Kidney epithelial cell (primary cell): ENCODE measurements at regions not wholly inside any gene's neighbourhood (a gene's known extent, or its start where the extent isn't known, plus 50 kb on each side); places are given as distances from the start of the nearest gene placed in this dataset.
"Not testable (repeated sequence)": the region's sequence is repeated elsewhere in the genome, so short reads cannot be mapped to it uniquely, and the experiment has no call there.

Experiments used
- DNase-seq: peaks from one replicate; pipeline ENCODE4 v3.0.0-alpha.2; 2010; ENCODE audit warnings: low read depth
- H3K27me3 ChIP-seq: 2 replicates; pipeline ENCODE4 v1.6.0; 2011; ENCODE audit warnings: low read length; ENCODE audit not compliant: control insufficient read depth, insufficient read depth
- H3K36me3 ChIP-seq: 2 replicates; pipeline ENCODE4 v1.5.1; 2011; ENCODE audit warnings: low read length; ENCODE audit not compliant: control insufficient read depth, insufficient read depth
- H3K4me3 ChIP-seq: 2 replicates; pipeline ENCODE4 v1.5.1; 2011; ENCODE audit warnings: low read depth, mild to moderate bottlenecking, control low read depth, low read length
- TF ChIP-seq, protein P1 (sequence below): IDR thresholded peaks from 2 replicates; pipeline ENCODE4 v1.5.1; 2011; ENCODE audit warnings: mild to moderate bottlenecking, moderate library complexity, low read length, control low read depth, inconsistent platforms; ENCODE audit not compliant: insufficient read depth, poor library complexity, severe bottlenecking

DNA sequence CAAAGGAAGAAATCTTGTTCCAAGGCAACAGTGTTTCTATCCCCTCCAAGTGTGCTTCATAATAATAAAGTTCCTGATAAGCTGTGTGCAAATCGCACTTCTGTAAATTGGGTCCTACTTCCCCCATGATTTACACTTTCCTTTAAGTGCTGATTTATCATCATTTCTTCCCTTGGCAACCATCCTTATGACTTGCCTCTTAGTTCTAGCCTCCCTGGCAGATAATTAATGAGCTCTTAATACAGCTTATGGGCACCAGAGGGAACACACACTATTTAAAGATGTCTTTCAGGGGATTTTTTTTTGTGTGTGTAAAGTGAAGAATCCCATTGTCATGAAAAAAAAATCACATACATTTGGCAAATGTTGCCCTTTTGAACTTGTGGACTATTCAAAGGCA, 101.6 kb upstream of the MPHOSPH6 start:
- no peaks in the 10 kb centered on the region for H3K27me3 ChIP-seq
- DNase-seq, result no peak
- no peaks in the 10 kb centered on the region for H3K36me3 ChIP-seq
- TF ChIP-seq, protein P1, sequence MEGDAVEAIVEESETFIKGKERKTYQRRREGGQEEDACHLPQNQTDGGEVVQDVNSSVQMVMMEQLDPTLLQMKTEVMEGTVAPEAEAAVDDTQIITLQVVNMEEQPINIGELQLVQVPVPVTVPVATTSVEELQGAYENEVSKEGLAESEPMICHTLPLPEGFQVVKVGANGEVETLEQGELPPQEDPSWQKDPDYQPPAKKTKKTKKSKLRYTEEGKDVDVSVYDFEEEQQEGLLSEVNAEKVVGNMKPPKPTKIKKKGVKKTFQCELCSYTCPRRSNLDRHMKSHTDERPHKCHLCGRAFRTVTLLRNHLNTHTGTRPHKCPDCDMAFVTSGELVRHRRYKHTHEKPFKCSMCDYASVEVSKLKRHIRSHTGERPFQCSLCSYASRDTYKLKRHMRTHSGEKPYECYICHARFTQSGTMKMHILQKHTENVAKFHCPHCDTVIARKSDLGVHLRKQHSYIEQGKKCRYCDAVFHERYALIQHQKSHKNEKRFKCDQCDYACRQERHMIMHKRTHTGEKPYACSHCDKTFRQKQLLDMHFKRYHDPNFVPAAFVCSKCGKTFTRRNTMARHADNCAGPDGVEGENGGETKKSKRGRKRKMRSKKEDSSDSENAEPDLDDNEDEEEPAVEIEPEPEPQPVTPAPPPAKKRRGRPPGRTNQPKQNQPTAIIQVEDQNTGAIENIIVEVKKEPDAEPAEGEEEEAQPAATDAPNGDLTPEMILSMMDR, result no peak
- H3K4me3 ChIP-seq, result no peak overlapping the region

DNA sequence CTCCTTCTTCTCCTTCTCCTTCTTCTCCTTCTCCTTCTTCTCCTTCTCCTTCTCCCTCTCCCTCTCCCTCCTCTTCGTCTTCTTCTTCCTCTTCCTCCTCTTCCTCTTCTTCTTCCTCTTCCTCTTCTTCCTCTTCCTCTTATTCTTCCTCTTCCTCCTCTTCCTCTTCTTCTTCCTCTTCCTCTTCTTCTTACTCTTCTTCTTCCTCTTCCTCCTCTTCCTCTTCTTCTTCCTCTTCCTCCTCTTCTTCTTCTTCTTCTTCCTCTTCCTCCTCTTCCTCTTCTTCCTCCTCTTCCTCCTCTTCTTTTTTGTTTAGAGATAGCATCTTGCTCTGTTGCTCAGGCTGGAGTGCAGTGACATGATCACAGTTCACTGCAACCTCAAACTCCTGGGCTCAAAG, 97.7 kb upstream of the MPHOSPH6 start:
- not testable (repeated sequence) for DNase-seq, H3K27me3 ChIP-seq, H3K36me3 ChIP-seq, H3K4me3 ChIP-seq

DNA sequence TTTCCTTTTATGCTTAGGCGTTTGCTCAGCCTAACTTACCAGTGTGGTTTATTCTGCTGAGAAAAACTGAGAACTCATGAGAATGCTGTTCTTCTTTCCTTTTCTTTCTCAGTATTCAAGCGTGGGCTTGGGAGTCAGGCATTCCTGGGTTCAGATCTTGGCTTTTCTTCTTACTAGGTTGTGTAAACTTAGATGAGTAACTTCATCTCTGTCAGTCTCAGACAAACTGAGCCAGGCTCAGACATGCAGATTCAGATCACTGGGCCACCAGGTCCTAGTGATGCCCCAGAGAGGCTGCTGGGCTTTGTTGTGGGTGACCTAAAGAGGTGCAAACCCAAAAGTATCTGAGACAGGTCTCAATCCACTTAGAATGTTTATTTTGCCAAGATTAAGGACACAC, 95.8 kb upstream of the MPHOSPH6 start:
- Histone ChIP-seq H3K36me3 (no peaks in the 10 kb centered on the region), H3K27me3 (peaks cover 13% of the 10 kb centered on the region), H3K4me3 (no peak overlapping the region)
- DNase-seq, result no peak
- TF ChIP-seq, protein P1, result no peak

DNA sequence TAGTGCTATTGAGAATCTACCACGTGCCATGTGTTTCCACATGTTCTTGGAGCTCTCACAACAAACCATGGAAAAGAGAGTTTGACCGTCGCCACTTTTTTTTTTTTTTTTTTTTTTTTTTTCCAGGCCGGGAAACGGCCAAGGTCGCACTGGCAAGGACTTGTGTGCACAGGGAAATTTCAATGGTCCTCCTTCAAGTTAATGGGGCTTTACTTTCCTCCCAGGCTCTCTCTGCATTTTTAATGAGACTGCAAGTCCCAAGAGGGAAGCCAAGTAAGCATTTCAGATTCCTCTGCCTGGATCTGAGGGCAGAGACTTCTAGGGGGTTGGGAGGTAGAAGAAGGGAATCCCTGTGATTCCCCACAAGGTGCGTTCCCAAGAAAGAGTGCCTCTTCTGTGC, 94.7 kb upstream of the MPHOSPH6 start:
- TF ChIP-seq, protein P1, result no peak
- Histone ChIP-seq H3K36me3 (no peaks in the 10 kb centered on the region), H3K27me3 (peaks cover 13% of the 10 kb centered on the region), H3K4me3 (no peak overlapping the region)
- no peak for DNase-seq

DNA sequence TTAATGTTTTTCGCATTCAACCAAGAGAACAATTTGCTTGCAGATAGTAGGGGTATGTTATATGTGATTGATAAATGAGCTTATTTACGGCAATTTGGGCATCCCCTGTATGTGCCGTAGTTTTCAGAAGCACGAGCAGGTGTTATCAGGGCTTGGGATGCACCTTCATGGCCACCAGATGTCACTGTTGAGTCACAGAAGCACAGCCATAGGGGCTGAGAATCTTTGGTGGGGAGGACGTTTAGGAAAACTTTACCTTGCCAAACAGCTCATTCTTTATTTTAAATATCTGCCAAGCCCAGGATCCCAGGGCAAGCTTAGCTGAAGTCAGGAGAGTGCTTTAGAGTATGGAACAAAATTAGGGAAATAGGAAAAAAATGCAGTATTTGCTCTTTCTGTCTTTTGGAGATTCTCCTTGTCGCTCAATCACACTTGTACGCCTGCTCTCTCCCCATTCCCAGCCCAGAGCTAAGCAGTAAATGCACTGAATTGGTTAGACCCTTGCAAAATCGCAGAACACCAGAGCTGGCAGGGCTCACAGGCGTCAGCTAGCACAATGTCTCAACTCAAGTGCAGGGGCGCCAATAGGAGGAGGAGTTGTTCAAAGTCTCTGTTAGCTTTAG, 93.6 kb upstream of the MPHOSPH6 start:
- peaks cover 13% of the 10 kb centered on the region for H3K27me3 ChIP-seq
- no peak overlapping the region for H3K4me3 ChIP-seq
- no peaks in the 10 kb centered on the region for H3K36me3 ChIP-seq
- TF ChIP-seq, protein P1, result peak; percentile 89
- peak; percentile 2 for DNase-seq

DNA sequence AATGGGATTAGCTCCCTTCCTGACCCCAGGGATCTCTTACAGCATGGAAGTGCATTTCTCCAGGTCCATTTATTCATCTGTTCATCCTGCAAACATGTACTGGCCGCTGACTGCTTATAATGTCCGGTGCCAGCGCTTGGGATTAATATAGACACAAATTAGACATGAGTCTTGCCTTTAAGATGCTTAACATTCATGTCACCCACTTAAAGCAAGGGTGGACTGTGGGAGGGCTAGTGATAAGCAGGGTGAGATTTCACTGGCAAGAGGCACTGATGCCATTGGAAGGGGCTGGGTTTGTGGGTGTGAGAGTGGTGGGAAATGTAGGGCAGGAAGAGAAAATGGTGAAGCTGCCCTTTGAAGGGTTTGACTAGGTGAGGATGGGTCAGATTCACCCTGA, 92.2 kb upstream of the MPHOSPH6 start:
- no peaks in the 10 kb centered on the region for H3K36me3 ChIP-seq
- no peak for DNase-seq
- no peak overlapping the region for H3K4me3 ChIP-seq
- H3K27me3 ChIP-seq, result peaks cover 13% of the 10 kb centered on the region
- TF ChIP-seq, protein P1, result no peak
